ENCODE measurements at regions not wholly inside any gene's neighbourhood (a gene's known extent, or its start where the extent isn't known, plus 50 kb on each side); places are given as distances from the start of the nearest gene placed in this dataset.

- Histone ChIP-seq H3K27ac (no peak overlapping the region), H3K4me2 (no peak overlapping the region), H4K20me1 (ENCODE audit: low read depth) (no peaks in the 10 kb centered on the region), H2AFZ (replicated peaks) (no peak overlapping the region), H3K4me1 (no peaks in the 10 kb centered on the region), H3K4me3 (no peak overlapping the region), H3K36me3 (no peaks in the 10 kb centered on the region), H3K79me2 (ENCODE audit: low read depth) (no peaks in the 10 kb centered on the region), H3K9me3 (ENCODE audit: low read depth) (no peaks in the 10 kb centered on the region), H3K9ac (no peak overlapping the region), H3K27me3 (no peaks in the 10 kb centered on the region), H3F3A (ENCODE audit: low read depth) (no peaks in the 10 kb centered on the region)
- Mint-ChIP-seq H3K9me3 (no peaks in the 10 kb centered on the region), H3K27ac (no peak overlapping the region), H3K4me1 (no peaks in the 10 kb centered on the region), H3K27me3 (ENCODE audit: insufficient read depth, low read depth) (no peaks in the 10 kb centered on the region), H3K4me3 (no peak overlapping the region), H3K36me3 (no peaks in the 10 kb centered on the region)
- TF ChIP-seq CTCF (IDR thresholded peaks at IDR 0.05) (no peak), EZH2phosphoT487 (IDR thresholded peaks at IDR 0.05) (no peak), EZH2 (IDR thresholded peaks at IDR 0.05) (no peak)
- DNase-seq (ENCODE audit: low spot score) = no peak
These were observed 127.8 kb downstream of the DDX53 start for GRCh38 chrX:23127586-23127985.

GRCh38 chrX:23133551-23133950, 133.8 kb downstream of the DDX53 start:
- Histone ChIP-seq H3K4me1 (no peaks in the 10 kb centered on the region), H3K79me2 (ENCODE audit: low read depth) (no peaks in the 10 kb centered on the region), H3K4me3 (no peak overlapping the region), H3F3A (ENCODE audit: low read depth) (no peaks in the 10 kb centered on the region), H3K9me3 (ENCODE audit: low read depth) (peaks cover 5% of the 10 kb centered on the region), H3K36me3 (no peaks in the 10 kb centered on the region), H3K9ac (no peak overlapping the region), H3K27me3 (no peaks in the 10 kb centered on the region), H3K27ac (no peak overlapping the region), H3K4me2 (no peak overlapping the region), H4K20me1 (ENCODE audit: low read depth) (no peaks in the 10 kb centered on the region), H2AFZ (replicated peaks) (no peak overlapping the region)
- Mint-ChIP-seq H3K27ac (no peak overlapping the region), H3K4me1 (no peaks in the 10 kb centered on the region), H3K27me3 (ENCODE audit: insufficient read depth, low read depth) (no peaks in the 10 kb centered on the region), H3K36me3 (no peaks in the 10 kb centered on the region), H3K9me3 (no peaks in the 10 kb centered on the region), H3K4me3 (no peak overlapping the region)
- no peak for DNase-seq (ENCODE audit: low spot score)
- TF ChIP-seq EZH2 (IDR thresholded peaks at IDR 0.05) (no peak), EZH2phosphoT487 (IDR thresholded peaks at IDR 0.05) (no peak), CTCF (IDR thresholded peaks at IDR 0.05) (no peak)

GRCh38 chrX:23134136-23134535, 134.4 kb downstream of the DDX53 start:
- Histone ChIP-seq H3K27ac (no peak overlapping the region), H3K9ac (no peak overlapping the region), H3K27me3 (no peaks in the 10 kb centered on the region), H3K4me2 (no peak overlapping the region), H3K36me3 (no peaks in the 10 kb centered on the region), H3F3A (ENCODE audit: low read depth) (no peaks in the 10 kb centered on the region), H3K79me2 (ENCODE audit: low read depth) (no peaks in the 10 kb centered on the region), H4K20me1 (ENCODE audit: low read depth) (no peaks in the 10 kb centered on the region), H3K9me3 (ENCODE audit: low read depth) (peaks cover 5% of the 10 kb centered on the region), H3K4me1 (no peaks in the 10 kb centered on the region), H3K4me3 (no peak overlapping the region), H2AFZ (replicated peaks) (no peak overlapping the region)
- Mint-ChIP-seq H3K9me3 (no peaks in the 10 kb centered on the region), H3K4me1 (no peaks in the 10 kb centered on the region), H3K4me3 (no peak overlapping the region), H3K36me3 (no peaks in the 10 kb centered on the region), H3K27ac (no peak overlapping the region), H3K27me3 (ENCODE audit: insufficient read depth, low read depth) (no peaks in the 10 kb centered on the region)
- TF ChIP-seq EZH2phosphoT487 (IDR thresholded peaks at IDR 0.05) (no peak), EZH2 (IDR thresholded peaks at IDR 0.05) (no peak), CTCF (IDR thresholded peaks at IDR 0.05) (no peak)
- DNase-seq (ENCODE audit: low spot score) = no peak

- H3K9ac ChIP-seq = no peak overlapping the region
- H3K27me3 ChIP-seq = no peaks in the 10 kb centered on the region
These were observed 137.1 kb downstream of the DDX53 start for GRCh38 chrX:23136816-23137215.

More at GRCh38 chrX:23136816-23137215, 137.1 kb downstream of the DDX53 start:
- no peak overlapping the region for H3K27ac ChIP-seq
- no peak overlapping the region for H3K4me3 Mint-ChIP-seq
- H3K79me2 ChIP-seq (ENCODE audit: low read depth) = no peaks in the 10 kb centered on the region
- H4K20me1 ChIP-seq (ENCODE audit: low read depth) = no peaks in the 10 kb centered on the region
- H2AFZ ChIP-seq (replicated peaks) = no peak overlapping the region
- no peaks in the 10 kb centered on the region for H3F3A ChIP-seq (ENCODE audit: low read depth)
- no peaks in the 10 kb centered on the region for H3K27me3 Mint-ChIP-seq (ENCODE audit: insufficient read depth, low read depth)
- no peak for DNase-seq (ENCODE audit: low spot score)
- no peaks in the 10 kb centered on the region for H3K4me1 ChIP-seq
- H3K36me3 ChIP-seq = no peaks in the 10 kb centered on the region
- no peak overlapping the region for H3K4me2 ChIP-seq
- no peaks in the 10 kb centered on the region for H3K36me3 Mint-ChIP-seq
- no peak overlapping the region for H3K4me3 ChIP-seq
- no peak overlapping the region for H3K27ac Mint-ChIP-seq
- TF ChIP-seq EZH2phosphoT487 (IDR thresholded peaks at IDR 0.05) (no peak), EZH2 (IDR thresholded peaks at IDR 0.05) (no peak), CTCF (IDR thresholded peaks at IDR 0.05) (no peak)
- no peaks in the 10 kb centered on the region for H3K4me1 Mint-ChIP-seq
- H3K9me3 ChIP-seq (ENCODE audit: low read depth) = peaks cover 5% of the 10 kb centered on the region
- no peaks in the 10 kb centered on the region for H3K9me3 Mint-ChIP-seq

All from neural progenitor cell (in vitro differentiated cells).